T-helper 9 cell (primary cell): ENCODE measurements at regions not wholly inside any gene's neighbourhood (a gene's known extent, or its start where the extent isn't known, plus 50 kb on each side); places are given as distances from the start of the nearest gene placed in this dataset.

ENCODE experiments used
- DNase-seq: peaks from one replicate; pipeline ENCODE4 v3.0.0-alpha.2; 2020

DNA sequence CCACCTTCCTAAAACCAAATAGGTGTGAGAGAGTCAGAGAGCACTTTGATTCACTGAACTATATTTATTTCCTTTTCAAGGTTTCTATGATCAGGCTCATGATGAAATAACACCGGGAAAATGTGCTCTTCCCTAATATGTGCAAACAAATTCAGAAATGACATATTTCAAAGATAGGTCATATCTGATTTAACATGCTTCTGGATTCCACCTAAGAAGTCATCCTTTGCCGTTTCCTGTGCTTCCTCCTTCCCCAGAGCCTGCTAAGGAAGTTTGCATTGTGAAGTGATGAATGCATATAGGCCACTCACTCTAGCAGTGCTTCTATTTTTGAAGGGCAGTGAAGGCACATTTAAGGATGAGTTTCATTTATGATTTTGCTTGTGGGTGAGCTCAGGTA, 327.6 kb downstream of the TDRD15 start:
- DNase-seq, result no peak

DNA sequence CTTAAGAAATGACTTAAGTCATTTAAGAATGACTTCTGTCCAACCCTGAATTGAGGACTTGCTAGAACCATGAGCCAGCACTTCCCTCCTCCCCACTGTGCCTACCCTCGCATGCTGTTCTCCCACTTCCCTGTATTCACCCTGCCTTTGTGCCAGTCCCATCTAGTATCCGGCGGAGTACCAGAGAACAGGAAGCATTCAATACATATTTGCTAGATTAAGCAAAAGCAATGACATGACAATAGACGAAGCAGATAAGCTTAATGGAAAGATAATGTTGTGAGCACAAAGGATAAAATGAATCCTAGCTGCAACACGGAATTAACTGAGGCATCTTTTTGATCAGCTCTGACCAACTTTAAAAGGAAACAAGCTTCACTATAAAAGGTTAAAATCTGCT, 328.5 kb downstream of the TDRD15 start:
- no peak for DNase-seq

- no peak for DNase-seq
Observed at GRCh38 chr2:21452678-21453077, 328.9 kb downstream of the TDRD15 start.

GRCh38 chr2:21453723-21454450, 330.1 kb downstream of the TDRD15 start:
- DNase-seq, result no peak

DNA sequence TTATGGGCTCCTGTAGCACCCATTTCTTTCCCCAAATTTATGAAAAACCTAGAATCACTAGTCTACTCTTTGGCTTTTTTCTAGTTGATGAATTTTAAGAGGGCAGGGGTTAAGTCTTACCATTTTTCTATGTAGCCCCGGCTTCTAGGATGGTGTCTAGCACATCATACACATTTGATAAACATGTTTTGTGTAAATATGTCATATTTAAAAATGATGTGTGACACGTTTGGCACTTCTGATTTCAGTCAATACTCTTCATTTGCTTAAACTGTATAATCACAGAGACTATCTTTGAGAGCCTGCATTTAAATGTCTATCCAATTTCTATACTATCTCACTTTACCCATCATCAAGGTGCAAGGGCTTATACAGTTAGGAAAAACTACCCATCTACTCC, 331.1 kb downstream of the TDRD15 start:
- DNase-seq, result no peak

DNA sequence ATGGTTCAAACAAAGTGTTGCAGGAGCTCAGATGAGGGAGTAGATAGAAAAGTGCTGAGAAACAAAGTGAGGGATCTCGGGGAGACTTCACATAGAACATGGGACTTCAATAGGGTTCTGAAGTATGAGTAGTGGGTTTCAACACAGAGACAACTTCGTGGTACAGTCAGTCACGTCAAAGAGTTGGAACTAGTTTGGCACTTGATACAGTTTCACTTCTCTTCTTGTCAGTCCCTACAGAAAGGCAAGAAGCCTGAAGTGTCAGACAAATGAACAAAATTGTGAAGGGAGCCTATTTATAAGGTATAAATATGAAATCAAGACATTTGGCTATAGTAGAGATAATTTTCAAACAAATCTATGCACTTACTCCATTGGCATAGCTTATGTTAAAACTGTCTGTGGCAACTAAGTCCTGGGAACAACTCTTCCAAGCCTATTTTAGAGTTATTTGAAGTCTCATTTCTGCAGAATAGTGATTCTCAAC, 338.0 kb downstream of the TDRD15 start:
- DNase-seq, result no peak

GRCh38 chr2:21466341-21466927, 342.7 kb downstream of the TDRD15 start:
- DNase-seq, result no peak

GRCh38 chr2:21467280-21467818, 343.6 kb downstream of the TDRD15 start:
- DNase-seq, result no peak

DNA sequence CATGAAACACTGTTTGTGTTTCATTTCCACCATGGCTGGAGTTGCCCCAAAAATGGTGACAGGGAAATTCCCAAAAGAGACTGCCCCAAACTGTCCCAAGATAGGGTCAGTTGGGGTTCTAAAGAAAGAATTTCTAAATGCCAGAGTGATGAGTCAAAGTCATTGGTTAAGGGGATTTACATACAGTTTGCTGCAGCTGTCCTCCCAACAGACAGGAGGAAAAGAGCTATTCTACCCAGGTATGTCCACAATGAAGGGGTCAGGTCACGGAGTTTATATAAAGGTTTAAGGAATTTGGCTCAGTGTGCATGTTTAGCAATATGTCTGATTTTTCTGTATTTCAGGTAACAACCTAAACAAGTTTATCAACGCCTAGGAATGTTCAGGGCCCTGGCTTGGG, 344.1 kb downstream of the TDRD15 start:
- no peak for DNase-seq

DNA sequence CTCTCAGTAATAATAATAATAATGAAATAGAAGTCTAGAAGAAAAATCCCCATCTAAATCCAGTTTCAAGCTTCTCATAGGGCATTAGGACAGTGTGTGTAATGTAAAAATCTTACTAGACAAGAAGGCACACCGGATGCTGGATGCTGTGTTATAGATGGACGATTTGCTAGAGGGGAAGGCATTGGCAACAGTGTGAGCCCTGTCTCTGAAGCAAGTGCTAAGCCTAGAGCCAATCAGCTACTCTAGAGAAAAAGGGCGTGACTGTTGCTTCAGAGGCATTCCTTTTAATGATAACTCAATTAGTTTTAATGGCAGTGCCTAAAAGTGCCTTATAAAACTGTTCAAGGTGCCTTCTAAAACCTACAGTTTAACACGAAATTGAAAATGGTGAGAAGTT, 344.9 kb downstream of the TDRD15 start:
- no peak for DNase-seq

- no peak for DNase-seq
Observed at GRCh38 chr2:21469158-21469557, 345.4 kb downstream of the TDRD15 start.

- no peak for DNase-seq
Observed at GRCh38 chr2:21469564-21469963, 345.8 kb downstream of the TDRD15 start.

DNA sequence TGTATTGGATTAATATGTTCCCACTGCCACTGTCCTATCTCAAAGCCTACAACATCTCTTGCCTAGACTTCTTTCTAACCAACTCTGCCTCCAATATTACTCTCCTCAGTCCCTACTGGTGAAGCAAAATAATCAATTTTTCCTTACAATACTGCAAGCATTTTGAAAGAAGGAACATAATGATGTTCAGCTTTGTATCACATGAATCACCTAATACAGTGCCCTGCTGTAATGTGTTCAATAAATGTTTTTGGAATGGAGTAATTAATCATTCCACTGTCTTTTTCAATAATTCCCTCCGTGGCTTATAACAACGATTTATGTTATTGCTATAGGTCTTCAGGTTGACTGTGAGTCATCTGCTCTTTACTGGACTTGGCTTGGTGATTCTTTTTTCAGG, 356.4 kb downstream of the TDRD15 start:
- no peak for DNase-seq

DNA sequence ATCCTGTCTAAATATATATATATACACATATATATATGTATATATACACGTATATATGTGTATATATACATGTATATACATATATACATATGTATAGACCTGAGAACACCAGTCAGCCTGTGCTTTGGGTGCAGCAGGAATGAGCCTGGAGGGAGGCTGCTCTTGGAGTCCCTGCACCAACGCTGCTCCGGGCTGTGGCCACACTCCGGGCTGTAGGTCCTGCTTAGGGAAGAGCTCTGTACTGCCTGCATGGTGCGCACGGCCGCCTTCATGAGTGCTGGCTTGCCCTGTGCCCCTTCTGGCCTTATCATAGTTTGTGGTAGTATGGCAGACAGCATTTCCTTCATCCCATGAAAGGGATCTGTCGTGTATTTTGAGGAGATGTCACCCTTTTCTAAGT, 360.9 kb downstream of the TDRD15 start:
- no peak for DNase-seq

- no peak for DNase-seq
Observed at GRCh38 chr2:21486445-21486844, 362.7 kb downstream of the TDRD15 start.

DNA sequence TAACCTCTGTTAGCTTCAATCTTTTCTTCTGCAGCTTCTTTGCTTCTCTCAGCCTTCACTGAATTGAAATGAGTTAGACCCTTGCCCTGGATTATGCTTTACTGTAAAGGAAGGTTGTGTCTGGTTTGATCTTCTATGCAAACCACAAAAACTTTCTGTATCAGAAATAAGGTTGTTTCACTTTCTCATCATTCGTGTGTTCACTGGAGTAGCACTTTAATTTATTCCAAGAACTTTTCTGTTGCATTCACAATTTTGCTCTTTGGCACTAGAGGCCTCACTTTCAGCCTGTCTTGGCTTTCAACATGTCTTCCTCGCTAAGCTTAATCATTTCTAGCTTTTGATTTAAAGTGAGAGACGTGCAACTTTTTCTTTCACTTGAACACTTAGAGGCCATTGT, 365.3 kb downstream of the TDRD15 start:
- no peak for DNase-seq

DNA sequence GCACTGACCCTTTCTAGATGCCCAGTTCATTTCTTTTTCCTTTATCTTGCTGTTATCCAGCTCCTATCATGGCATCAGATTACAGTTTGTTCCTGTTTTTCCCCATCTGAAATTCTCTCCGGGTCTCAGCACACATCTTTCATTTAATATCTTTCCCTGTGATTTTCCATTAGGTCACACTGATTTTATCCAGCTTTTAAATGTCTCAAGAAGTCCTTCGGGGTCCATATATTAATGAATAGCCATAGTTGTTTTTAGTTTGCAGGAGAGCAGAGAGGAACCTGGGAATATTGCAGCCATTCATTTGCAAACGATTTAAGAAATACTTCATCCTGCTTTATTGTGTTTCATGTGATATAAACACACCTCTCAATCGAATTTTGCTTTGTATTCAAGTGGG, 374.2 kb downstream of the TDRD15 start:
- DNase-seq, result no peak

DNA sequence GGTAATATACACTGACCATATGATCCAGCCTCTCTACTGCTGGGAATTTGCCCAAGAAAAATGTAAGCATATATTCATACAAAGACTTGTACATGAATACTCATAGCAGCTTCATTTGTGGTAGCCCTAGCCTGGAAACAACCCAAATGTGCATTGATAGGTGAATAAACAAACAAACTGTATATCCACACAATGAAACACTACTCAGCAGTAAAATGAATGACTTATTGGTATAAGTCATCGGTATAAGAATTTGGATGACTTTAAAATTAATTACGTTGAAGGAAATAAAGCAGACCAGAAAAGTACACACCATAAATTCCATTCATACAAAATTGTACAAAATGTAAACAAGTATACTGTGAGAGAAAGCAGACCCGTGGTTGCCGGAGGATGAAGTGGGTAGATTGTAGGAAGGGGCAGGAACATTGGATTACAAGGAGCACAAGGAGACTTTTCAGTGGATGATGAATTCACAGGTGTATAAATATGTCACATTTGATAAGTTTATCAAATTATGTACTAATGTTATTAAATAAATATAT, 376.7 kb downstream of the TDRD15 start:
- no peak for DNase-seq

- no peak for DNase-seq
Observed at GRCh38 chr2:21501376-21502027, 377.7 kb downstream of the TDRD15 start.

DNA sequence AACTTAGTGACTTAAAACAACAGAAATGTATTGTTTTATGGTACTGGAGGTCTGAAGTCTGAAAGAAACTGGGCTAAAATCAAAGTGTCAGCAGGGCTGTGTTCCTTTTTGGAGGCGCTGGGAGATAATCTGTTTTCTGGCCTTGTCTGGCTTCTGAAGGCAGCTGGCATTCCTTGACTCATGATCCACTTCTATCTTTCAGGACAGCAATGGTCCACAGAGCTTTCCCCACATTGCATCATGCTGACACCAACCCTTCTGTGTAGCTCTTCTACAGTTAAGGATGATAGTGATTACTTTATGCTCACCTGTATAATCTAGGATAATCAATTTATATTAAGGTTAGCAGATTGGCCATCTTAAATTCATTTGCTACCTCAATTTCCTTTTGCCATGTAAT, 392.1 kb downstream of the TDRD15 start:
- DNase-seq, result no peak

- DNase-seq, result no peak
Observed at GRCh38 chr2:21519412-21519811, 395.6 kb downstream of the TDRD15 start.

GRCh38 chr2:21519821-21520220, 396.1 kb downstream of the TDRD15 start:
- no peak for DNase-seq

DNA sequence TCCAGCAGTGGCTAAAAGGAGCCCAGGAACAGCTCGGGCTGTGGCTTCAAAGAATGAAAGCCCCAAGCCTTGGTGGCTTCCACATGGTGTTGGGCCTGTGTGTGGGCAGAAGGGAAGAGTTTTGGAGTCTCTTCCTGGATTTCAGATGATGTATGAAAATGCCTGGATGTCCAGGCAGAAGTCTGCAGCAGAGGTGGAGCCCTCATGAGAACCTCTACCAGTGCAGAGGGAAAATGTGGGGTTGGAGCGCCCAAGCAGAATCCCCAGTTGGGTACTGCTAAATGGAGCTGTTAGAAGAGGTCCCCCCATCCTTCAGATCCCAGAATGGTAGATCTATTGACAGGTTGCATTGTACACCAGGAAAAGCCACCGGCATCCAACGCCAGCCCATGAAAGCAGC, 412.1 kb downstream of the TDRD15 start:
- no peak for DNase-seq

DNA sequence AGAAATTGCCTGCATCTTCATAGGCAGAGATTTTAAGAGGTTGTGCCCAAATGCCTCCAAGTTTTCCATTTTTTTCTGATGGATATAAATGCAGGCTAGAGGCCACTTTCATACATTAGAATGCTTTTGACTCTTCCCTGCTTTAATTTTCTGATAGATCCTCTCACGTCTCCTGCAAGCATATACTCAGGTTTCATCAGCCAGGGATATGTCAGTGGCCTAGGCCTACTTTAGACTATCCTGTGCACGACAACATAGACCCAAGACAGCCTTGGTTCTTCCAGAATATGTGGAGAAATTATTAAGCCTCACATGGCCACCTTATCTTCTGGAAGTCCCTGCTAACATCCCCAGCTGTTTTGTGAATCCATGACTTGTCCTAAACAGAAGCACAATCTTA, 415.9 kb downstream of the TDRD15 start:
- DNase-seq, result no peak
